DMS79 treated with DMSO at 0.1 percent for 48 hours (cell line): ENCODE measurements at regions not wholly inside any gene's neighbourhood (a gene's known extent, or its start where the extent isn't known, plus 50 kb on each side); places are given as distances from the start of the nearest gene placed in this dataset.
"Not testable (repeated sequence)": the region's sequence is repeated elsewhere in the genome, so short reads cannot be mapped to it uniquely, and the experiment has no call there.

ENCODE experiments used
- DNase-seq: peaks from one replicate; lab custom pipeline; 2025; lab: John Stamatoyannopoulos, UW

DNA sequence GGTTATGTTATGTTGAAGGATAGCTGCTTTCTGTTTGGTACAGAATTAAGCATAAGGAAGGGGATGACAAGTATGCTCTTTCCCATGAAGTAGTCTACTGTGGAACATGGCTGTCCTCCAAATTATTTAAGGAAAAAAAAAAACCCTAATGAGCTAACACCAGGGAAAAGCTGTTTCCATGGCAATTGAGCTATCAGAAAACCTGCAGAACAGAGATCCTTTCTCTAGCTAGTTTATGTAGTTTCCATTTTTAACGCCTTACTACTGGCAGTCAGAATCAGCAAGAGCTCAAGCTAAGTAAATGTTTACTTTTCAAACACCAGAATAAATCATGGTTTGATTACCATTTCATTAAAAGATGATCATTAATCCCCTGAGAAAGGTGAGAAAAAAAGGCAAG lies 287.4 kb upstream of the TARS1 start:
- DNase-seq: no peak

DNA sequence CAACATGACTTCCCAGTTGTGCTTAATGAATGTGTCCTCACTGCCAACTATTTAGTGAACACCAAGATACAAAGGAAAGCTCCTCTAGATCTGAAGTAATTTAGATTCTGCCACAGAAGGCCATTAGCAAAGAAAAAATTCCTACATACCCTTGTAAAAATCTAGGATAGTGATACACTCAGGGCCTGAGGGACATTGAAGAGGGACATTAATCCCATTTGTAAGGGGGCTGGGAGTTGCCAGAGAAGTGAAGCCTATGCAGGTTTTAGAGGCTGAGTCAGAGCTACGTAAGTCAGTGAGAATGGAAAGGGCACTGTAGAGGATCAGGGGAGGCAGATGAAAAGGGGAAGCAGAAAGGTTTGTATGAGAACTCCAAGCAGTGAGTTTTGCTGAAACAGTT lies 286.9 kb upstream of the TARS1 start:
- no peak for DNase-seq

DNA sequence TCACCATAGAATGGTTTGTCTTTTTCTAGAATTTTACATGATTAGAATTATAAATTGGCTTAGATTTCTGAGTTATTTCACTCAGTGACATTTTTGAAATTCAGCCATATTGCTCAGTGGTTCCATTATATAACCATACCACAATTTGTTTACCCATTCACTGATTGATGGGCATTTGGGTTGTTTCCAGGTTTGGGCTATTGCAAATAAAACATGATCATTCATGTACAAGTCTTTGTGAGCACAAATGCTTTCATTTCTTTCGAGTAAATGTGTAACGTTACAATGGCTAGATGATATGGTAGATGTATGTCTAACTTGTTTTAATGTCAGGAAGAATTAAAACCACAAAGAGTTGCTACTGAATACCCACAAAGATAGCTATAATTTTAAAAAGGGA lies 279.9 kb upstream of the TARS1 start:
- DNase-seq: no peak

DNA sequence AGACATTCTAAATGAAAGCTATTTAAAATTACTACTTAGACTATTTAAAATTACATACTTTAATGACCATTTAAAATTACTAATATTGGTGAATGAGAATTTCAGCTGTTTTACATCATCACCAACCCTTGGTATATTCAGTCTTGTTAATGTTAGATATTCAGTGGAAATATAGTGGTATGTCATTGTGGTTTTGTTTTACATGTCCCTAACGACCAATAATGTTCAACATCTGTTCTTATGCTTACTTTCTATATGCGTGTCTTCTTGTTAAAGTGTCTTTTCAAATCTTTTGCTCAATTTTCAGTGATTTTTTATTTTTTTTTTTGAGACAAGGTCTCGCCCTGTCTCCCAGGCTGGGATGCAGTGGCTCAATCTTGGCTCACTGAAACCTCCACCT lies 279.3 kb upstream of the TARS1 start:
- no peak for DNase-seq

DNA sequence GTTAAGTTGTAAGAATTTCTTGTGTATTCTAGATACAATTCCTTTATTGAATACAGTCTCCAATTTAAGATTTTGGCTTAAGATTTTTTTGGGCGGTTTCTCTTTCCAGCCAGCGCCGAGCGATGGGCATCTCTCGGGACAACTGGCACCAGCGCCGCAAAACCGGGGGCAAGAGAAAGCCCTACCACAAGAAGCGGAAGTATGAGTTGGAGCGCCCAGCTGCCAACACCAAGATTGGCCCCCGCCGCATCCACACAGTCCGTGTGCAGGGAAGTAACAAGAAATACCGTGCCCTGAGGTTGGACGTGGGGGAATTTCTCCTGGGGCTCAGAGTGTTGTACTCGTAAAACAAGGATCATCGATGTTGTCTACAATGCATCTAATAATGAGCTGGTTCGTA lies 278.7 kb upstream of the TARS1 start:
- no peak for DNase-seq

DNA sequence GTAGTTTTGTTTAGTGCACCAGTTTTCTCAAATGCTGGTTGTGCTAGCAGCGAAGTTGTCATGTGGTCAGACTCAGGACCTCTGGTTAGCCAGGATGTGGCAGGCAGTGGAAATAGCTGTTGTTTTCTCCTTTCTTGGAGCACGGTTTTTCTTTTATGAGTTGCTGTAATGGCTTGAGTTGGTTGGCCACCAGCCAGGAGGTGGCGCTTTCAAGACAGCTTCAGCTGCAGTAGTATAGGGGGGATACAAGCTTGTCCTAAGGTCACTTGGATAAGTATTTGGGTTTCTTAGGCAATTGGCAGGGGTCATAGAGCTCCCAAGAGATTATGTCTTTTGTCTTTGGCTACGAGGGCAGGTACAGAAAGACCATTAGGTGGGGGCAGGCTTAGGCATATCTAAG lies 274.2 kb upstream of the TARS1 start:
- DNase-seq: no peak

DNA sequence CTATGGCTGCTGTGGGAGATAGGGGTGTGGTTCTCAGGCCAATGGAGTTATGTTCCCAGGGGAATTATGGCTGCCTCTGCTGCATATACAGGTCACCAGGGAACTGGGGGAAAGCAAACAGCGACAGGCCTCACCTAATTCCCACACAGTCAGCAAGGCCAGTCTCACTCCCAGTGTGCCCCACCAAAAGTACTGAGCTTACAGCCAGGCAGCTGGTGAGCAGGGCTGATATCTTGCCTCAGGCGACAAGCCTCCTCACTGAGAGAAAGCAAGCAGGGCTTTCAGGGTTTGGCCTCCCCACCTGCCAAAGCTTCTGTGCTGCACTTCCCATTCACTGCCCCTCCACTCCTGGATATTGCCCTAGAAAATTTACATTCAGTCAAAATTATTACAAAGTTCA lies 273.8 kb upstream of the TARS1 start:
- DNase-seq: no peak

DNA sequence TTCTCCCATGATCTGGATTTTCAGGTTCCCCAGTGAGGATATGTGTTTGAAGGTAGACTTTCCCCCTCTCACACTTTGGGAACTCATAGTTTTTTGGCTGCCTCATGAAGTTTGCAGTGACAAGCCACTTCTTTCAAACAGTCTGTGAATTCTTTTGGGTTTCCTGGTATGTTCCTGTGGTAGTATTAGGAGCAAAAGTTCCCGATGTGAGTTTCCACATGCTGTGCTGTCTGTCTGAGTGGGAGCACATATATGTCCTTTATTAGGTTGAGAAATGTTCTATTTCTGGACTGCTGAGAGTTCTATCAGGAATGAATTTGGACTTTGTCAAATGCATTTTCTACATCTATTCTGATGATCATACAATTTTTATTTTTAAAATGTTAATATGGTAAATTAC lies 273.2 kb upstream of the TARS1 start:
- DNase-seq: no peak

DNA sequence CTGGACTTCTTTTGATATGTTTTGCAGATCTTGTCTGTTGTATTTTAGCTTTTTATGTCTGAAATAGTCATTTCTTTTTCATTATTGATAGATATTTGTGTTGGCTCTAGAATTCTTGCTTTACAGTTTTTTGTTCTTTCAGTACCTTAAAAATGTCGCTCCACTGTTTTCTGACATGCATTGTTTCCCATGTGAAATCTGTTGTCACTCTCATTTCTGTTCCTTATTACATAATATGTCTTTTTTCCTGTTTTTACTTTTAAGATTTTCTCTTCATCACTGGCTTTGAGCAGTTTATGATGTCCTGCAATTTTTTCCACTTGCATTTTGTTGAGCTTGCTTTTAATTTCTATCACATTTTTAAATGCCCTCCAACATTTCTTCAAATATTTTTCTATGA lies 270.4 kb upstream of the TARS1 start:
- no peak for DNase-seq

DNA sequence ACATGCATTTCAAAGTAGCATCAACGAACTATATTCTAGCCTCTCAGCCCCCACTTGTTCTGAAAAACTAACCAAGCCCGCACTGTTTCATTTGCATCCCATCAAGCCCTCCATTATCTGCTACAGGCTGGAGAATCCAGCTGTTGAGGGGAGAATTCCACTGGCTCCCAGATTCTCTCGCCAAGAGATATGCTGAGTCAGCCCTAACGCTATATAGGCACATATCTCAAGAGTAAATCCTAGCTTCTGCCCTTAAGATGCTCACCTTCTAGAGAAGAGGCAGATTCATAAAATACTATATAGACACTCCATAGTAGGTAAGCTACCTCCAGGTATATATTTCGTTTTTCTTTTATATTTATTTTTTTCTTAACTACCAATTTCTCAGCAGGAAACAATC lies 266.4 kb upstream of the TARS1 start:
- no peak for DNase-seq

DNA sequence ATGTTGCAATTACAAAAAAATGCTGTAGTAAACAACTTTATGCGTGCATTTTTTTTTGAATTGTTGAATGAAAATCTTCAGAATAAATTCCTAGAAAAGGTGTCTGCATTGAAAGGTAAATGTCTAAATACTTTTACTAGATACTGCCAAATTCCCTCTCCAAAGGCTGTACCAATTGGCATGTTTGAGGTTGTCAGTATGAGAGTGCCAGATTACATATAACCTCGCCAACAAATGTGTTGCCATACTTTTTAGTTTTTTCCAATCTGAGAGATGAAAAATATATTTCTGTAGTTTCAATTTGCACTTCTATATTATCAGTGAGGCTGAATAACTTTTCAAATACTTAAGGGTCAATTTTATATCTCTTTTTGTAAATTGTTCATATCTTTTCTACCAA lies 261.5 kb upstream of the TARS1 start:
- DNase-seq: no peak

DNA sequence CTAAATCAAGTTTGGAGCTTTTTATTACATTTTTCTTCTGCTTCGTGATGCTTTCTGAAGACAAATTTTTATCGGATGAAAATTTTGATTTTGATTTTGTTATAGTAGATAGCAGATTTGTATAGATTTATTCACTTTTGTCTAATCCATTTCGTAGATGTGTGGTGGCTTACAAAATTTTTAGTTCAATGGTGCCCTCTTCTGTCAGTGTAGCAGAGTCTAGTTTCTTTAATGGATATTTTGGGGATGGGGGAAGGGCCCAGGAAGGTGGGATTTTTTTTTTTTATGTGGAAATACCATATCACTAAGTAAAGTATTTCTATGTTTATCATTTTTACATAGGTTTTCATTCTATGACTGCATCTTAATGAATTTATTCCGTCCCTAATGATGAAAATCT lies 259.9 kb upstream of the TARS1 start:
- no peak for DNase-seq

DNA sequence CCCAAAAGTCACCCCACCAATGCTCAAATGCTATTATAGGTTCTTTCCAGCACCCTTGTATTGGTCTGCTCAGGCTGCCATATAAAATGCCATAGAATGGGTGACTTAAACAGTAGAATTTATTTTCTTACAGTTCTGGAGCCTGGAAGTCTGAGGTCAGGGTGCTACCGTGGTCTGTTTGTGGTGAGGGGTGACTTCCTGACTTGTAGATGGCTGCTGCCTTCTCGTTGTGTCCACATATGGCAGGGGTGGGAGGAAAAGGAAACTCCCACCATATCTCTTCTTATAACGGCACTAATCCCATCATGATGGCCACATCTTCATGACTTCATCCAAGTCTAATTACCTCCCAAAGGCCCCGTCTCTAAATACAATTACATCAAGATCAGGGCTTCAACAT lies 257.8 kb upstream of the TARS1 start:
- no peak for DNase-seq

DNA sequence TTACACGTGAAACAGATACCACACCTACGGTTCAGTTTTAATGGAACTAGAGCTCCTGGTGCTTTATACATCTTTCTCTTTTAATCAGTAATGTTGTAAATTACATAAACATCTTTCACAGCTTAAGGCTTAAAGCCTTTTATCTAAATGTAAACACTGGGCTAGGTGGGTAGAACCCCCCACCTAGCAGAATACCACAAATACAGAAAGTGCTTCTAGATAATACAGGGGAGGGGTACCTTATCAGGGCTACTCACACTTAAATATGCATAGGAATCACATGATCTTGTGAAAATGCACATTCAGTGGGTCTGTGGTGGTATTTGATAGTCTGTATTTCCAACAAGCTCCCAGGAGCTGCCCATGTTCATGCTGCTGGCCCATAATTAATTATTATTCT lies 256.4 kb upstream of the TARS1 start:
- no peak for DNase-seq

DNA sequence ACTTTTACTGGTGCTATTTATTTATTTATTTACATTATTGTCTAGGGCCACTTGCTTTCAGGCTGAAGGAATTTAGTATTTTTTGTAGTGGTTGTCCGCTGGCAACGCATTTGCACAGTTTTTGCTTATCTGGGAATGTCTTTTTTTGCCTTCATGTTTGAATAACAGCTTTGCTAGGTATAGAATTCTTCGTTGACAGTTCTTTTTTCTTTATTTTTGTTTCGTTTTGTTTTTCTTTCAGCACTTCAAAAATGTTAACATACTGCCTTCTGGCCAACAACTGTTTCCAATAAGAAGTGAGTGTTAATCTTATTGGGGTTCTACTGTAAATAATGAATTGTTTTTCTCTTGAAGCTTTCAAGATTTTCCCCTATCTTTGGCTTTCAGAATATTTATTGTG lies 252.7 kb upstream of the TARS1 start:
- DNase-seq: no peak

DNA sequence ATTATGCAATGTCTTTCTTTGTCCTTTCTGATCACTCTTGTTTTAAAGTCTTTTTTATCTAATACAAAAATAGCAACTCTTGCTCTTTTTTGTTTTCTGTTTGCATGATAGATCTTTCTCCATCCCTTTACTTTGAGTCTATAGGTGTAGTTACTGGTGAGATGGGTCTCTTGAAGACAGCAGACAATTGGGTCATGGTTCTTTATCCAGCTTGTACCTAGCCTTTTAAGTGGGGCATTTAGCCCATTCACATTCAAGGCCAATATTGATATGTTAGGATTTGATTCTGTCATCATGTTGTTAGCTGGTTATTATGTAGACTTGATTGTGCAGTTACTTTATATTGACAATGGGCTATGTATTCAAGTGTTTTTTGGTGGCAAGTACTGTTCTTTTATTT lies 245.9 kb upstream of the TARS1 start:
- no peak for DNase-seq

DNA sequence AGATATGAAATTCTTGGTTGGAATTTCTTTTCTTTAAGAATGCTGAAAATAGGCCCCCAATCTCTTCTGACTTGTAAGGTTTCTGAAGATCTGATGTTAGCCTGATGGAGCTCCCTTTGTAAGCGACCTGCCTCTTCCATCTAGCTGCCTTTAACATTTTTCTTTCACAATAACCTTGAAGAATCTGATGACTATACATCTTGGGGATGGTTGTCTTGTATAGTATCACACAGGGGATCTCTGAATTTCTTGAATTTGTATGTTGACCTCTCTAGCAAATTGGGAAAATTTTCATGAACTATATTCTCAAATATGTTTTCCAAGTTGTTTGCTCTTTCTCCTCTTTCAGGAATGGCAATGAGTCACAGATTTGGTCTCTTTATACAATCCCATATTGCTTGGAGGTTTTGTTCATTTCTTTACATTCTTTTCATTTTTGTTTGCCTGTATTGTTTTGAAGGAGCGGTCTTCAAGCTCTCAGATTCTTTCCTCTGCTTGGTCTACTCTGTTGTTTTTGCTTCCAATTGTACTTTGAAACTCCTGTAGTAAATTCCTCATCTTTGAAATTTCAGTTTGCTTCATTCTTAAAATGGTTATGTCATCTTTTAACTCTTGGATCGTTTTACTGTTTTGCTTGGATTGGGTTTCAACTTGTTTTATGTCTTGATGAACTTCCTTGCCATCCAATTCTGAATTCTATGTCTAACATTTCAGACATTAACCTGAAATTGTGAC lies 245.2 kb upstream of the TARS1 start:
- no peak for DNase-seq

DNA sequence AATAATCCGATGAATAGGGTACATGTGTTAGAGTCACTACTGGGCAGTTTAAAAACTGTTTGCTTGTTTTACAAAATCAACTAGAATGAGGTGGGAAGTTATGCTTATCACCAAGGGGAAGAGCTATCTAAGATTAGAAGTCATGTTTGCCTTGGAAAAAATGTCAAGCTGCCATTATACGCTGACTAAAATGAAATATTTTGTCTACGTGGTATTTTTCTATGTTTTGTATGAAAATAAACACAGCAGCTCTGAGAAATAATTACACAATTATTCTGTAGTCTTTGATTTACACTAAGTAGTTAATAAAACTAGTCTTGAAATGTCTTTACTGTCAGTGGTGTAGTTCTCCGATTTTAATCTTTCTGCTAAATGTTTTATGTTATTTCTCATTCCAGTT lies 241.9 kb upstream of the TARS1 start:
- no peak for DNase-seq

DNA sequence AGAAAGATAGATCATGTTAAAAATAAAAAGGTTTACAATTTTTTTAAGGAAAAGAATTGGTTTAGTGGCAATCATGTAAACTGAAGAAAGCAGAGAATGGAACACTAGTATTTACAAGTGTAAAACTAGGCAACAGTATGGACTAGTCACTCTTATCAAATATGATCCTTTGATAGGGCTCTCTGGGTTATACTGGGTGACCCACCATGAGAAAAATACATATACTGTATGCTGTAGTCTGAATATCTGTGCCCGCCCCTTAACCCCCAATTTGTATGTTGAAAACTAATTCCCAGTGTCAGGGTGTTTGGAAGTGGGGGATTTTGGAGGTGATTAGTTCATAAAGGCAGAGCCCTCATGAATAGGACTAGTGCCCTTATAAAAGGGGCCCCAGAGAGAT lies 236.8 kb upstream of the TARS1 start:
- no peak for DNase-seq

DNA sequence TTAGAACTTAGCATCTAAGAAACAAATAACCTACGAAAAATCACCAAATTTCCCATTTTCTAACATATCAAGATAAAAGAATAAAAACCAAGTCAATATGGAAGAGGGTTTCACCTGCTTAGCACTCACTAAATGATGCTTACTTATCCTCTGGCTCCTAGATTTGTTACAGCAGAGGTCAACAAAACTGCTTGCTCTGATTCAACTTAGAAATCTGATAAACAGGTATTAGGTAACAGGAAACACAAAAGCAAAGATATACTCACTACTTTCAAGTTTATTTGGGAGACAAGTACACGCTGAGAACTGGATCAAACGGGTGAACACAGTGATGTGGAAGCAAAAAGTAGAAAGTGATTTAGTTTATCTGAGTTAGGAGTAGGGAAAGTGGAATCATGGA lies 235.7 kb upstream of the TARS1 start:
- no peak for DNase-seq

DNA sequence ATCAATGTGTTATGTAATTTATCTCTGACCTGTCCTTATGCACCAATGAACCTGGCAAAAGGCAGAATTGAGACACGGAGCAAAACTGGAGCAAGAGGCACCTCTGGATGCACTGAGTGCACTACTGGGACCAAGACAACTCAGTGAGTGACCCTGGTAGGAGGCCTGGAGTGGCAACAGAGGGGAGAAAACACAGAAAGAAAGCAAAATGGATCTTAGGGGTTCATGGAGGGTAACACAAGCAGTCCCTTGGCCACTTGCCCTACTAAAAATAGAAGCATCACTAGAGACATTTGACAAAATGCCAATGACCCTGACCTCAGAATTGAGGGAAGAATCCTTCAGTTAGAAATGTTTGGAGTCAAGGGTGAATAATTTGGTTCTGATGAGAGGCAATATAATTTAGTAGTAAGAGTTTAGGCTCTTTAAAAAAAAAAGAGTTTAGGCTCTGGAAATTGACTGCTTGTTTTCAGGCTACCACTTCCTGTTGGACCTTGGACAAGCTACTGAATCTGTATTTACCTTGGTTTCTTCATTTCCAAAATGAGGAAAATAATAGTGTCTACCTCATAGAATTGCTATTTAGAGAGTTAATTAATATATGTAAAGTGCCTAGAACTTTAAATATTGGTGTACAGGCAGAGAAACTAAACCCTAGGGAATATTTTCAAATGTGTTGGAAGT lies 234.9 kb upstream of the TARS1 start:
- DNase-seq: no peak

DNA sequence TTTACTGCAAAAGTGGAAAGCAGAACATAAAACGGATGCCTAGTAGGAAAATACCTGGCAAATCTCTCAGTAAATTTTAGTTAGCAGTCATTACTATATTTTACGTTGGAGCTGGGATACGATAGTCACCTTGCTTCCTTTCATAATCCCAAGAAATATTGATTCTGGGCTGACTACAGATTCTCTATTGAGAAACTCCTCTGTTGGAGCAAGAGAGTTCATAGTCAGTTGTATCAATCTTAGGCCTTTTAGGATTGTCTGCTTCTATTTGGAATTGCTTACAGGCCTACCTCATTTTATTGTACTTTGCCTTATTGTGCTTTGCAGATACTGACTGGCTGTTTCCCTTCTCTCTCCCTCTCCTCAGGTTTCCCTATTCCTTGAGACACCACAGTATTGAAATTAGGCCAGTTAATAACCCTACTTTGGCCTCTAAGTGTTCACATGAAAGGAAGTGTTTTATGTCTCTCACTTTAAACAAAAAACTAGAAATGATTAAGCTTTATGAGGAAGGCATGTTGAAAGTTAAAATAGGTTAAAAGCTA lies 233.7 kb upstream of the TARS1 start:
- no peak for DNase-seq

DNA sequence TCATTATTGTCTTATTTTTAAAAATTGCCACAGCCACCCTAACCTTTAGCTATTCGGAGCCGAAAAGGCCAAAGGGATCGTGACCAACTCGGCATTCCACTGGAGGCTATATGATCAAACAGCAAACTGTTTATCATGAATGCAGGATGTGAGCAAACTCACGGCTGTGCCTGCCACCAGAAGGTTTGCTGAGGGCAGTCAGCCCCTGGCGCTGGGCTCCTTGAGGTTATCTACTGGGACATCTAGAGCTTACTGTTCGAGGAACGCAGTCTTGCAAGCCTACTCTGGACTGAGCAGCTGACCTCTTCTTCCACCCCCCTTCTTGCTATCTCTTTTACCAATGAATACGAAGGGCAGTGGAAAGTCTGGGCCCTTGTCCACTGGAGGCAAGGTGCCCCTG lies 231.5 kb upstream of the TARS1 start:
- DNase-seq: no peak

DNA sequence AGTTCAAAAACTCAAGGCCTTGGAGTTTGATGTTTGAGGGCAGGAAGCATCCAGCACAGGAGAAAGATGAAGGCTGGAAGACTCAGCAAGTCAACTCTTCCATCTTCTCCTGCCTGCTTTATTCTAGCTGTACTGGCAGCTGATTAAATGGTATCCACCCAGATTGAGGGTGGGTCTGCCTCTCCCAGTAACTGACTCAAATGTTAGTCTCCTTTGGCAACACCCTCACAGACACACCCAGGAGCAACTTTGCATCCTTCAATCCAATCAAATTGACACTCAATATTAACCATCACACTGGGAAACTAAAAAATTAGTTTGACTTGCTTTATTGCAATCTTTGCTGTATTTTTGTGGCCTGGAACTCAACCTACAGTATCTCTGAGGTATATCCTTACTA lies 230.5 kb upstream of the TARS1 start:
- not testable (repeated sequence) for DNase-seq
